Fibroblast of the aortic adventitia (primary cell): ENCODE measurements at regions not wholly inside any gene's neighbourhood (a gene's known extent, or its start where the extent isn't known, plus 50 kb on each side); places are given as distances from the start of the nearest gene placed in this dataset.
A peak's percentile ranks its signal among the peaks of the same experiment; 100 is the strongest.

Experiments used
- DNase-seq: peaks from one replicate; pipeline ENCODE4 v3.0.0-alpha.2; 2010; ENCODE audit warnings: low read depth
- H3K4me3 ChIP-seq: 2 replicates; pipeline ENCODE4 v1.5.1; 2011; ENCODE audit warnings: low read depth, mild to moderate bottlenecking, control low read depth, low read length, moderate library complexity
- TF ChIP-seq, protein P1 (sequence below): IDR thresholded peaks from 2 replicates; pipeline ENCODE4 v1.5.1; 2011; ENCODE audit warnings: mild to moderate bottlenecking, low read length, control low read depth, inconsistent platforms; ENCODE audit not compliant: insufficient read depth

DNA sequence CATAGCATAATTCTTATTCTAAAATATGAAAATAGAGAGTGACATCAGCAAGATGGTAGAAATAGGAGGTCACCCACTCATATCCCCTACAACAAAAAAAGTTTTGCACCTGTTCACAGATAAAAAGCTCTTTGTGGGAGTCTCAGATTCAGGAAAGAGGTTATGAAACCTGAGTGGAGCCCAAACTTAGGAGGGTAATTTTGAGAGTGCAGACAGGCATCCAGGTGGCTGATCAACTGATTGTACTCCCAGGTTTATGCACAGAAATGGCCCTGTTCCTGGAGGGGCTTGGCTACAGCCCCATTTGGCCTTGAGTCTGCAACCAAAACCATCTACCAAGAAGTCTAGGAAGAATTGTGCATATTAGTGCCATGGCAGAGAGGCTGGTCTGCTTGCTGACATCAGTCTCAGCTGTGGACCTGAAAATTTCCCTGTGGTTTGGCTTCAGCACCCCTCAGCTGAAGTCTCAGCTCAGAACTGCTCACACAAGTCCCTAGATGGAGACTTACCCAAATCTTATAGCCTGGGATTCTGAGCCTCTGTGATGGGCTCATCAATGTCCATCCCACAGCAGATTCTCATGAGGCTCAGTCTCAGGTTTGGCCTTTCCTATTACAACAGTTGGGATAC, 291.6 kb downstream of the IL20RB start:
- TF ChIP-seq, protein P1, sequence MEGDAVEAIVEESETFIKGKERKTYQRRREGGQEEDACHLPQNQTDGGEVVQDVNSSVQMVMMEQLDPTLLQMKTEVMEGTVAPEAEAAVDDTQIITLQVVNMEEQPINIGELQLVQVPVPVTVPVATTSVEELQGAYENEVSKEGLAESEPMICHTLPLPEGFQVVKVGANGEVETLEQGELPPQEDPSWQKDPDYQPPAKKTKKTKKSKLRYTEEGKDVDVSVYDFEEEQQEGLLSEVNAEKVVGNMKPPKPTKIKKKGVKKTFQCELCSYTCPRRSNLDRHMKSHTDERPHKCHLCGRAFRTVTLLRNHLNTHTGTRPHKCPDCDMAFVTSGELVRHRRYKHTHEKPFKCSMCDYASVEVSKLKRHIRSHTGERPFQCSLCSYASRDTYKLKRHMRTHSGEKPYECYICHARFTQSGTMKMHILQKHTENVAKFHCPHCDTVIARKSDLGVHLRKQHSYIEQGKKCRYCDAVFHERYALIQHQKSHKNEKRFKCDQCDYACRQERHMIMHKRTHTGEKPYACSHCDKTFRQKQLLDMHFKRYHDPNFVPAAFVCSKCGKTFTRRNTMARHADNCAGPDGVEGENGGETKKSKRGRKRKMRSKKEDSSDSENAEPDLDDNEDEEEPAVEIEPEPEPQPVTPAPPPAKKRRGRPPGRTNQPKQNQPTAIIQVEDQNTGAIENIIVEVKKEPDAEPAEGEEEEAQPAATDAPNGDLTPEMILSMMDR = no peak
- H3K4me3 ChIP-seq = no peak overlapping the region
- DNase-seq = no peak

DNA sequence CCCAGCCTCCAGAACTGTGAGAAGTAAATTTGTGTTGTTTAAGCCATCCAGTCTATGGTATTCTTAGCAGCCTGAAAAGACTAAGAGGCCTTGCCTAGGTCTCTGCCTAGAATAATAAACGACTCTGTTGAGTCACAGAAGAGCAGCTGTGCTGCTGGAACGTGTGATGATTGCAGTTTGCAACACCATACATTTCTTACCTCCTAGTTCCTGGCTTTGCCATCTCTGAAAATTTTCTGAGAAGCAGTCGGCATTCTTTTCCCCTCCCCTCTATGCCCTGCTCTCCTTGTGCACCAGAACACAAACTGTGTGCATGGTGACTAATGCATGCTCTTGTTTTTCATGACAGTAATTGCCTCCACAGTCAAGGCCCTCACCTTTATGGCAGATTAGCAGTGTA, 301.3 kb downstream of the IL20RB start:
- TF ChIP-seq, protein P1 = no peak
- peak; percentile 1 for DNase-seq
- no peak overlapping the region for H3K4me3 ChIP-seq

DNA sequence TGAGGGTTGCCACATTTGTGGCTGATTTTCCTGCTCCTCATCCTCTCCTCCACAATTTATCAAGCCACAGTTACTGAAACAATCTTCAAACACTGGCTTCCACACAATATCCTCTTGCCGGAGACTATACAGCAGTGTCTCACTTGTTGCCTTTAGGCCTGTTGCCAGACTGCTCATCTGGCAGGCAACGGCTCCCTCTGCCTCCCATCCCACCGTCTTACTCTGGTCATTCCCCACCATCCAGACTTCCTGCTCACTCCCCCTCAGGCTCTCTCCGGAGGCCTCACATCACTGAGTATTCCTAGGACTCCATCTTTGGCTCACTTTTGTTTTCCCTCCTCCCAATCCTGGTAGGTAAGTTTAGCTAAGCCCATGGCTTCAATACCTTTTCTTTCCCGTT, 301.9 kb downstream of the IL20RB start:
- H3K4me3 ChIP-seq = no peak overlapping the region
- no peak for DNase-seq
- TF ChIP-seq, protein P1 = no peak

DNA sequence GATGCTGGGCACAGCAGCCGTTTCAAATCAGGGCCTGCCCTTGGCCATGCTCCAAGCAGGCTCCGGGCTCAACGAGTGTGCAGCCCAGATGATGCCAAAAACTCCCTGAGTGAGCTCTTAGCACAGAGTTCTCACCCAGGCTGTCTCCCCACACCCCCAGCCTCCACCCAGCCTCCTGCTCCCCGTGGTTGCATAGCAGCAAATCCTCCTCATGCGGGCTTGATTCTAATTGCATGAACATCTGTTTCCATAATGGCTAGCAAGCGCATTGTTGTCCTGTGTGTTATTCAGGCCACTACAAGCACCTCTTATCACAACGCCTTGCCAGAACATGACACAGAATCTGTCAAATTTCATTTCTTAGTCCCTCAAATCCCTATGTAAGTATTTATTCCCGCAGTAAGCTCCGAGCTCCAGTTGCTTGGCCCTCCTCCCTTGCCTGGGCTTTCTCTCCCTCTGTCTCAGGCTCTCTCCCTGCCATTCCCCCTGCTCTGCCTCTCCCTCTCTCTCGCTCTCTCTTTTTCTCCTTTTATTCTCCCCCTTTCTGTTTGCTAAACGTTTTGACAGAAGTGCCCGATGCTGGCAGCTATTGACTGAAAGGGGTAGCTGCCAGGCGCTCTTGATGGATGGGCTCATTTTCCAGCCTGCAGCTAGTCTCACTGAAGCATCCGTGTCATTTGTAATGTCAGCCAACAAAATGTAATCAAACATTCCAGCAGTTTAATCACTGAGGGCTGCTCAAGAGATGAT, 306.5 kb downstream of the IL20RB start:
- TF ChIP-seq, protein P1 = no peak
- DNase-seq = no peak
- no peak overlapping the region for H3K4me3 ChIP-seq

DNA sequence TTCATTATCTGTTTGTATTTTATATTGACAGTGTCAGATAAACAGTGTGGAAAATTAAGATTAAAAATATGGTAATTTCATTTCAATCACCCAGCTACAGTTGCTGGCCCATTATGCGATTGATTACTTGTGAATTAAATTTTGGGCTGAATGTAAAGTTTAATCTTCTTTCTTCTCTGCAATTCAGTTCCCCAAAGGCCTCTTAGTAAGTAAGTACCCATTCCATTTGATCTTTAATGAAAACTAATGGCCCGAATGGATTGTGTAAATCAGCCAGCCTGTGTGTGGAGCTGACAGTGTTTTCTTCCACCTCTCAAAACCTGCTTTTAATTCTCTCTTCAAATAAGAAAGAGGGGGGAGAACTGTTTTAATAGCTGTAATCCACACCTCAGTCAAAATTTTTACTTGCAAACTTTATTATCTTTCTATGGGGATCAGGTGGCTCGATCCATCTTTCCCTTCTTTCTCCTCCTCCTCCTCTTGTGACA, 307.1 kb downstream of the IL20RB start:
- DNase-seq = no peak
- no peak overlapping the region for H3K4me3 ChIP-seq
- TF ChIP-seq, protein P1 = no peak

DNA sequence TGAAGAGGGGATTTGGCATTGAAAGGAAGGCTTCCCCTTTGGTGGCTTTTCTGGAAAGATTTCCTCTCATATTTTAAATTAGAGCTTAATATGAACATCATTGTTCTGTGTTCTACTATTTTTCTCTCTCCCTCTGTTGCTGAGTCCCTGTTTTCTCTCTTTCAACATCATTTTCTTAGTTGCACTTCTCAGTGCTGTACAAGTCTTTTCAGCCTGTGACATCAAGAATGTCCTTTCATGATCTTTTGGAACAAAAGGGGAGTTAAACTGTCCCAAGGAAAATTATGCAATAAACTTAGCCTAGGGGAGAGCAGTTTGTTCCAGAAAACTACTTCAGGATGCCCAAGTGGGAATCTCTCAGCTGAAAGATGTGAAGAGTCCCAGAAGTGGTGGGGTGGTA, 325.1 kb downstream of the IL20RB start:
- no peak overlapping the region for H3K4me3 ChIP-seq
- TF ChIP-seq, protein P1 = no peak
- DNase-seq = no peak
